ENCODE measurements at regions not wholly inside any gene's neighbourhood (a gene's known extent, or its start where the extent isn't known, plus 50 kb on each side); places are given as distances from the start of the nearest gene placed in this dataset.

DNA sequence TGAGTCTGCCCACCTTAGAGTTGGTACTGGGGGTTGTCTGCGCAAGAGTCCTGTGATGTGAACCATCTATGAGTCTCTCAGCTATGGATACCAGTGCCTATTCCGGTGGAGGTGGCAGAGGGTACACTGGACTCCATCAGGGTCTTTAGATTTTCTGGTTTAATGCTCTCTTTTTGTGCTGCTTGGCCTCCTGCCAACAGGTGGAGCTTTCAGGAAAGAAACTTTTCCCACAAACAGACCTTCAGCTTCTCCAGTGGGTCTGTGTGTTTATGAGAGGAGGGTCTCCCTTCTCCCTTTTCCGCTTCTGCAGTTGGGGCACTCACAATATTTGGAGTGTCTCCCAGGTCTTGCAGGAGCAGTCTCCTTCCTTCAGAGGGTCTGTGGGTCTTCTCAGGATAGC, 1721.9 kb upstream of the SLC39A10 start:
- no peaks in the 10 kb centered on the region for H3K36me3 Mint-ChIP-seq (ENCODE audit: unreplicated experiment)
- no peaks in the 10 kb centered on the region for H3K4me1 Mint-ChIP-seq (ENCODE audit: unreplicated experiment)
- TF ChIP-seq, protein P1, sequence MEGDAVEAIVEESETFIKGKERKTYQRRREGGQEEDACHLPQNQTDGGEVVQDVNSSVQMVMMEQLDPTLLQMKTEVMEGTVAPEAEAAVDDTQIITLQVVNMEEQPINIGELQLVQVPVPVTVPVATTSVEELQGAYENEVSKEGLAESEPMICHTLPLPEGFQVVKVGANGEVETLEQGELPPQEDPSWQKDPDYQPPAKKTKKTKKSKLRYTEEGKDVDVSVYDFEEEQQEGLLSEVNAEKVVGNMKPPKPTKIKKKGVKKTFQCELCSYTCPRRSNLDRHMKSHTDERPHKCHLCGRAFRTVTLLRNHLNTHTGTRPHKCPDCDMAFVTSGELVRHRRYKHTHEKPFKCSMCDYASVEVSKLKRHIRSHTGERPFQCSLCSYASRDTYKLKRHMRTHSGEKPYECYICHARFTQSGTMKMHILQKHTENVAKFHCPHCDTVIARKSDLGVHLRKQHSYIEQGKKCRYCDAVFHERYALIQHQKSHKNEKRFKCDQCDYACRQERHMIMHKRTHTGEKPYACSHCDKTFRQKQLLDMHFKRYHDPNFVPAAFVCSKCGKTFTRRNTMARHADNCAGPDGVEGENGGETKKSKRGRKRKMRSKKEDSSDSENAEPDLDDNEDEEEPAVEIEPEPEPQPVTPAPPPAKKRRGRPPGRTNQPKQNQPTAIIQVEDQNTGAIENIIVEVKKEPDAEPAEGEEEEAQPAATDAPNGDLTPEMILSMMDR (IDR thresholded peaks at IDR 0.05) = no peak
- DNase-seq (ENCODE audit: extremely low spot score, unreplicated experiment) = no peak
- no peaks in the 10 kb centered on the region for H3K9me3 Mint-ChIP-seq (ENCODE audit: unreplicated experiment)
- H3K27ac Mint-ChIP-seq (ENCODE audit: unreplicated experiment) = no peak overlapping the region
- H3K4me3 Mint-ChIP-seq (ENCODE audit: unreplicated experiment) = no peak overlapping the region
- no peaks in the 10 kb centered on the region for H3K27me3 Mint-ChIP-seq (ENCODE audit: unreplicated experiment)

DNA sequence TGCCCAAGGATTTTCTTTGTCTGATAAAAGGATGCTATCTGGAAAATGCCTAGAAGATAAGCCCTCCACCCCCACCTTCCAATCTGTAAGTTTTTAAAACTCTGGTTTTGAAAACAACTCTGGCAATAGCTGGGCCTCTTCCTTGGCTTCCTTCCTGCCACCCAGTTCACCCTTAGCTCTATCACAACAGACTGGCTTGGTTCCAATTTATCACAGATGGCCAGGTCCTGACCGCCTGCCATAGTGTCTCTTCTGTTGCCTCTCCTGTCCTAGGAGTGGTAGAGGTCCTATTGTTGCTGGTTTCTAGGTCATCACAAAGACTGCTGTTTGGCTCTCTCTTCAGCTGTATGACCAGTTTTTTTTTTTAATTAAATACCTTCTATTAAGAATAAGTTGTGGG, 1727.9 kb upstream of the SLC39A10 start:
- no peaks in the 10 kb centered on the region for H3K4me1 Mint-ChIP-seq (ENCODE audit: unreplicated experiment)
- no peaks in the 10 kb centered on the region for H3K9me3 Mint-ChIP-seq (ENCODE audit: unreplicated experiment)
- no peaks in the 10 kb centered on the region for H3K36me3 Mint-ChIP-seq (ENCODE audit: unreplicated experiment)
- H3K27me3 Mint-ChIP-seq (ENCODE audit: unreplicated experiment) = no peaks in the 10 kb centered on the region
- no peak overlapping the region for H3K4me3 Mint-ChIP-seq (ENCODE audit: unreplicated experiment)
- no peak overlapping the region for H3K27ac Mint-ChIP-seq (ENCODE audit: unreplicated experiment)
- DNase-seq (ENCODE audit: extremely low spot score, unreplicated experiment) = no peak
- TF ChIP-seq, protein P1 (IDR thresholded peaks at IDR 0.05) = no peak

DNA sequence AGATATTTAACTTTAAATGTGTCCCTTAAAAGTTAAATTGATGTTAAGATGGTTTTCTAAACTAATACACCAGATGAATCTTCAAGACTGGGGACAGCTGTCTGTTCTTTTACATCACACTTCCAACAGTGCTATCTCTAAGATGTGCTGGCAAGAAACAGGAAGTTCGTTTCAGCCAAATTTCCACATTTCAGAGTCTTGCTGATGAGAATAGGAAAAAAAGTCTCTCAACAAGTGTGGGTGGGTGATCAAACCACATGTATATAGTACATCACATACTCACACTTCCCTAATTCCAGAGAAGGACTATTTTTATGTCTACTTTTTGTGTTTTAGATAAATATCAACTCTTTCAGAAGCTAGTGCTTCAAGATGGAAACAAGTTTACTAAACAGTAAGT, 1712.8 kb upstream of the TMEFF2 start:
- no peak overlapping the region for H3K4me3 Mint-ChIP-seq (ENCODE audit: unreplicated experiment)
- peaks cover 2% of the 10 kb centered on the region for H3K36me3 Mint-ChIP-seq (ENCODE audit: unreplicated experiment)
- H3K27ac Mint-ChIP-seq (ENCODE audit: unreplicated experiment) = no peak overlapping the region
- TF ChIP-seq, protein P1 (IDR thresholded peaks at IDR 0.05) = no peak
- H3K27me3 Mint-ChIP-seq (ENCODE audit: unreplicated experiment) = no peaks in the 10 kb centered on the region
- H3K9me3 Mint-ChIP-seq (ENCODE audit: unreplicated experiment) = peaks cover 4% of the 10 kb centered on the region
- DNase-seq (ENCODE audit: extremely low spot score, unreplicated experiment) = no peak
- H3K4me1 Mint-ChIP-seq (ENCODE audit: unreplicated experiment) = no peaks in the 10 kb centered on the region

DNA sequence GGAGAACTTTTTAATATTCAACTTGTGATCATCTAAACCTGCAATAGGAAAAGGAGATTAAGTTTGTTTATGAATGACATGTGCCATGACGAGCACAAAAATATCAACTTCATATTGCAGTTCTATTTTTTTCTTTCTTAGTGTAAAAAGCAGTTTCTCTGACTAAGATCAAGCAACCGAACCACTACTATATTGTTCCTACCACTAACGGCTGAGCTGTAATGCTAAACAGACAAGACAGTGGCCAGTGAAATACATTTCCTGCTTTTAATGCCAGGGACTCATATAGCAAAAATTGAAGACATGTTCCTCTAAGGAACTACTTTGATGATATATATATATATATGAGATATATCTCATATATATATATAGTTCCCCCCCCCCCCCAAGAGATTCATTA, 1705.6 kb upstream of the TMEFF2 start:
- Mint-ChIP-seq H3K36me3 (ENCODE audit: unreplicated experiment) (peaks cover 2% of the 10 kb centered on the region), H3K9me3 (ENCODE audit: unreplicated experiment) (peaks cover 4% of the 10 kb centered on the region), H3K4me1 (ENCODE audit: unreplicated experiment) (peaks cover 3% of the 10 kb centered on the region), H3K27ac (ENCODE audit: unreplicated experiment) (no peak overlapping the region), H3K27me3 (ENCODE audit: unreplicated experiment) (no peaks in the 10 kb centered on the region), H3K4me3 (ENCODE audit: unreplicated experiment) (no peak overlapping the region)
- no peak for DNase-seq (ENCODE audit: extremely low spot score, unreplicated experiment)
- TF ChIP-seq, protein P1 (IDR thresholded peaks at IDR 0.05) = no peak

DNA sequence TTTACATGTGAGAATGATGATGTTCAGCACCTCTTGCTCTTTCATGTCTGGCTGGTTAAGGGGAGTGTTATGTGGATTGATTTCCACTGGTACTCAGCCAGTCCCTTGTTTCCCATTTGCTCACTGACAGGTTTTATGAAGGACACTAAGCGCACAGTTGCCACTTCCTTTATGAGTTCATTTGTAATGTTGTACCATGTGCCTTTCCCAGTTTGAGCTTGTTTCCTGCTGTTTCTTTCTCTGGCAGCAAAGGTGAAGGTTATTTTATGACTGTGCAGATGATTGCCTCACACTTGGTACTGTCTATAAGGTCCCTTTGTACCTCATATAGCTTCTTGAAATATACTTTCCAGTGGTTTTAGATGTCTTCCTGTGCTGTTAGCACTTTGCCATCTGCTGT, 1700.5 kb upstream of the TMEFF2 start:
- Mint-ChIP-seq H3K27me3 (ENCODE audit: unreplicated experiment) (no peaks in the 10 kb centered on the region), H3K27ac (ENCODE audit: unreplicated experiment) (no peak overlapping the region), H3K4me3 (ENCODE audit: unreplicated experiment) (no peak overlapping the region), H3K4me1 (ENCODE audit: unreplicated experiment) (peaks cover 3% of the 10 kb centered on the region), H3K9me3 (ENCODE audit: unreplicated experiment) (no peaks in the 10 kb centered on the region), H3K36me3 (ENCODE audit: unreplicated experiment) (peaks cover 3% of the 10 kb centered on the region)
- no peak for DNase-seq (ENCODE audit: extremely low spot score, unreplicated experiment)
- TF ChIP-seq, protein P1 (IDR thresholded peaks at IDR 0.05) = no peak

Measured in osteocyte (in vitro differentiated cells).